ENCODE measurements at regions not wholly inside any gene's neighbourhood (a gene's known extent, or its start where the extent isn't known, plus 50 kb on each side); places are given as distances from the start of the nearest gene placed in this dataset.

- Histone ChIP-seq H3K36me3 (ENCODE audit: control insufficient read depth, insufficient read depth, low read length) (no peaks in the 10 kb centered on the region), H3K27me3 (replicated peaks; ENCODE audit: control insufficient read depth, insufficient read depth, low read length, poor library complexity, severe bottlenecking) (no peaks in the 10 kb centered on the region), H3K4me3 (ENCODE audit: insufficient read depth, low read depth, low read length, poor library complexity, severe bottlenecking) (no peak overlapping the region), H3K27ac (ENCODE audit: insufficient read depth, low read length, poor library complexity, severe bottlenecking) (no peak overlapping the region), H3K4me1 (ENCODE audit: control insufficient read depth, insufficient read depth, low read length, poor library complexity, severe bottlenecking) (no peaks in the 10 kb centered on the region), H3K9me3 (ENCODE audit: control insufficient read depth, low read length) (peaks cover 4% of the 10 kb centered on the region)
- no peak for DNase-seq
Observed at GRCh38 chr6:169945117-169945516, 193.7 kb downstream of the ERMARD start.

- H3K36me3 ChIP-seq (ENCODE audit: control insufficient read depth, insufficient read depth, low read length) = no peaks in the 10 kb centered on the region
- DNase-seq = no peak
- H3K9me3 ChIP-seq (ENCODE audit: control insufficient read depth, low read length) = peaks cover 4% of the 10 kb centered on the region
- no peaks in the 10 kb centered on the region for H3K4me1 ChIP-seq (ENCODE audit: control insufficient read depth, insufficient read depth, low read length, poor library complexity, severe bottlenecking)
- no peak overlapping the region for H3K4me3 ChIP-seq (ENCODE audit: insufficient read depth, low read depth, low read length, poor library complexity, severe bottlenecking)
- H3K27ac ChIP-seq (ENCODE audit: insufficient read depth, low read length, poor library complexity, severe bottlenecking) = no peak overlapping the region
- no peaks in the 10 kb centered on the region for H3K27me3 ChIP-seq (replicated peaks; ENCODE audit: control insufficient read depth, insufficient read depth, low read length, poor library complexity, severe bottlenecking)
Observed at GRCh38 chr6:169944415-169944814, 193.0 kb downstream of the ERMARD start.

DNA sequence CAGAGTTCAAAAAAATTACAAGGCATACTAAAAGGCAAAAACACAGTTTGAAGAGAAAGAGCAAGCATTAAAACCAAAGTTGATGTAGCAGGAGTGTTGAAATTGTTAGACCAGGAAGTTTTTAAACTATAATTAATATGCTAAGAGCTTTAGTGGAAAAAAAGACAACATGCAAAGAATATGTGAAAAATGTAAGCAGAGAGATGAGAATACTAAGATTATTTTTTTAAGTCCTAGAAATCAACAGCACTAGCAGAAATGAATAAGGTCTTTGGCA lies 192.6 kb downstream of the ERMARD start:
- H3K4me3 ChIP-seq (ENCODE audit: insufficient read depth, low read depth, low read length, poor library complexity, severe bottlenecking) = no peak overlapping the region
- peaks cover 4% of the 10 kb centered on the region for H3K9me3 ChIP-seq (ENCODE audit: control insufficient read depth, low read length)
- no peak for DNase-seq
- H3K27me3 ChIP-seq (replicated peaks; ENCODE audit: control insufficient read depth, insufficient read depth, low read length, poor library complexity, severe bottlenecking) = no peaks in the 10 kb centered on the region
- H3K4me1 ChIP-seq (ENCODE audit: control insufficient read depth, insufficient read depth, low read length, poor library complexity, severe bottlenecking) = no peaks in the 10 kb centered on the region
- no peak overlapping the region for H3K27ac ChIP-seq (ENCODE audit: insufficient read depth, low read length, poor library complexity, severe bottlenecking)
- H3K36me3 ChIP-seq (ENCODE audit: control insufficient read depth, insufficient read depth, low read length) = no peaks in the 10 kb centered on the region

GRCh38 chr6:169943241-169944060 lies 192.0 kb downstream of the ERMARD start:
- Histone ChIP-seq H3K4me3 (ENCODE audit: insufficient read depth, low read depth, low read length, poor library complexity, severe bottlenecking) (no peak overlapping the region), H3K27me3 (replicated peaks; ENCODE audit: control insufficient read depth, insufficient read depth, low read length, poor library complexity, severe bottlenecking) (no peaks in the 10 kb centered on the region), H3K4me1 (ENCODE audit: control insufficient read depth, insufficient read depth, low read length, poor library complexity, severe bottlenecking) (no peaks in the 10 kb centered on the region), H3K36me3 (ENCODE audit: control insufficient read depth, insufficient read depth, low read length) (no peaks in the 10 kb centered on the region), H3K9me3 (ENCODE audit: control insufficient read depth, low read length) (peaks cover 4% of the 10 kb centered on the region), H3K27ac (ENCODE audit: insufficient read depth, low read length, poor library complexity, severe bottlenecking) (no peak overlapping the region)
- no peak for DNase-seq

DNA sequence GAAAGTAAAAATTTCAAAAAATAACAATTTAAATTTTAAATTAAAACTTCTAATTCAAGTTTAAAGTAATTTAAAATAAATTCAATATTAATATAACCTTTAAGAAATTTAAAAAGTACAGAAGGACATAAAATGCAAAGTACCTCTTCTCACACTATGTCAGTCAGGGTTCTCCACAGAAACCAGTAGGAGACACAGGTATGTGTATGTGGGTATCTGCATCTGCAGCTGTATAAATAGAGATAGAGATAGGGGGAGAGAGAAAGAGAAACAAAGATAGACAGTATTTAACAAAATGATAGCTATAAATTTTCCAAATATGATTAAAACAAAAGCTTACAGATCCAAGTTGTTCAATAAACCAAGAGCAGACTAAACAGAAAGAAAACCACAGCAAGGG lies 190.8 kb downstream of the ERMARD start:
- DNase-seq = no peak
- H3K36me3 ChIP-seq (ENCODE audit: control insufficient read depth, insufficient read depth, low read length) = no peaks in the 10 kb centered on the region
- peaks cover 4% of the 10 kb centered on the region for H3K9me3 ChIP-seq (ENCODE audit: control insufficient read depth, low read length)
- no peaks in the 10 kb centered on the region for H3K4me1 ChIP-seq (ENCODE audit: control insufficient read depth, insufficient read depth, low read length, poor library complexity, severe bottlenecking)
- H3K27ac ChIP-seq (ENCODE audit: insufficient read depth, low read length, poor library complexity, severe bottlenecking) = no peak overlapping the region
- no peak overlapping the region for H3K4me3 ChIP-seq (ENCODE audit: insufficient read depth, low read depth, low read length, poor library complexity, severe bottlenecking)
- H3K27me3 ChIP-seq (replicated peaks; ENCODE audit: control insufficient read depth, insufficient read depth, low read length, poor library complexity, severe bottlenecking) = no peaks in the 10 kb centered on the region

- no peak for DNase-seq
- Histone ChIP-seq H3K27me3 (replicated peaks; ENCODE audit: control insufficient read depth, insufficient read depth, low read length, poor library complexity, severe bottlenecking) (no peaks in the 10 kb centered on the region), H3K27ac (ENCODE audit: insufficient read depth, low read length, poor library complexity, severe bottlenecking) (no peak overlapping the region), H3K4me1 (ENCODE audit: control insufficient read depth, insufficient read depth, low read length, poor library complexity, severe bottlenecking) (no peaks in the 10 kb centered on the region), H3K9me3 (ENCODE audit: control insufficient read depth, low read length) (peaks cover 4% of the 10 kb centered on the region), H3K4me3 (ENCODE audit: insufficient read depth, low read depth, low read length, poor library complexity, severe bottlenecking) (no peak overlapping the region), H3K36me3 (ENCODE audit: control insufficient read depth, insufficient read depth, low read length) (no peaks in the 10 kb centered on the region)
Observed at GRCh38 chr6:169940481-169941271, 189.3 kb downstream of the ERMARD start.

GRCh38 chr6:169939554-169940164 lies 188.2 kb downstream of the ERMARD start:
- Histone ChIP-seq H3K4me3 (ENCODE audit: insufficient read depth, low read depth, low read length, poor library complexity, severe bottlenecking) (no peak overlapping the region), H3K4me1 (ENCODE audit: control insufficient read depth, insufficient read depth, low read length, poor library complexity, severe bottlenecking) (no peaks in the 10 kb centered on the region), H3K36me3 (ENCODE audit: control insufficient read depth, insufficient read depth, low read length) (no peaks in the 10 kb centered on the region), H3K27me3 (replicated peaks; ENCODE audit: control insufficient read depth, insufficient read depth, low read length, poor library complexity, severe bottlenecking) (no peaks in the 10 kb centered on the region), H3K27ac (ENCODE audit: insufficient read depth, low read length, poor library complexity, severe bottlenecking) (no peak overlapping the region), H3K9me3 (ENCODE audit: control insufficient read depth, low read length) (peaks cover 4% of the 10 kb centered on the region)
- no peak for DNase-seq

- H3K4me3 ChIP-seq (ENCODE audit: insufficient read depth, low read depth, low read length, poor library complexity, severe bottlenecking) = no peak overlapping the region
- H3K4me1 ChIP-seq (ENCODE audit: control insufficient read depth, insufficient read depth, low read length, poor library complexity, severe bottlenecking) = no peaks in the 10 kb centered on the region
- H3K27ac ChIP-seq (ENCODE audit: insufficient read depth, low read length, poor library complexity, severe bottlenecking) = no peak overlapping the region
- peaks cover 2% of the 10 kb centered on the region for H3K9me3 ChIP-seq (ENCODE audit: control insufficient read depth, low read length)
- DNase-seq = no peak
- H3K36me3 ChIP-seq (ENCODE audit: control insufficient read depth, insufficient read depth, low read length) = no peaks in the 10 kb centered on the region
- no peaks in the 10 kb centered on the region for H3K27me3 ChIP-seq (replicated peaks; ENCODE audit: control insufficient read depth, insufficient read depth, low read length, poor library complexity, severe bottlenecking)
Observed at GRCh38 chr6:169938731-169939130, 187.3 kb downstream of the ERMARD start.

DNA sequence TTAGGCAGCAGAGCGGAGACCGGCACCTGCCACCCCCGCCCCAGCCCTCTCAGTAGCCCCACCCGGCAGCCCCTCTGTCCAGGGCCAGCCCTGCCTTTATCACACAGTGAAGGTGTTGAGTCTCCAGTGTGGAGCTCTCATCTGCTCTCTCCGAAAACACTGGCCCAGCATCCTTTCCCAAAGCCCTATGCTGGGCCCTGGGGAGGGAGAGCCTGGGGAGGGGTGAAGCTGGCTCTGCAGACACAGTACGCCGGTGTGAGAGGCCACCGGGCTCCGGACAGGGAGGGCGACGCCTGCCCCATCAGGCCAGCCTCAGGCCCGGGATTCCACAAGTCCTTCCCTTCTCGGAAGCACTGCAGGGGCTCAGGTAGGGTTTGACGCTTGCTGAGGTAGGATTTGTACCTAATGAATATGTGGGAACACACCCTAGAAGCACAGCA lies 186.9 kb downstream of the ERMARD start:
- Histone ChIP-seq H3K27ac (ENCODE audit: insufficient read depth, low read length, poor library complexity, severe bottlenecking) (no peak overlapping the region), H3K36me3 (ENCODE audit: control insufficient read depth, insufficient read depth, low read length) (no peaks in the 10 kb centered on the region), H3K4me3 (ENCODE audit: insufficient read depth, low read depth, low read length, poor library complexity, severe bottlenecking) (no peak overlapping the region), H3K4me1 (ENCODE audit: control insufficient read depth, insufficient read depth, low read length, poor library complexity, severe bottlenecking) (no peaks in the 10 kb centered on the region), H3K27me3 (replicated peaks; ENCODE audit: control insufficient read depth, insufficient read depth, low read length, poor library complexity, severe bottlenecking) (no peaks in the 10 kb centered on the region), H3K9me3 (ENCODE audit: control insufficient read depth, low read length) (no peaks in the 10 kb centered on the region)
- DNase-seq = no peak

Measured in effector memory CD4-positive, alpha-beta T cell (primary cell).